ENCODE measurements at regions not wholly inside any gene's neighbourhood (a gene's known extent, or its start where the extent isn't known, plus 50 kb on each side); places are given as distances from the start of the nearest gene placed in this dataset.
A peak's percentile ranks its signal among the peaks of the same experiment; 100 is the strongest.
"Not testable (repeated sequence)": the region's sequence is repeated elsewhere in the genome, so short reads cannot be mapped to it uniquely, and the experiment has no call there.

- no peak for FAIRE-seq
- DNase-seq (ENCODE audit: insufficient read length, low spot score), result no peak
Observed at GRCh38 chr5:28947865-28948264, 1909.5 kb upstream of the CDH9 start.

- DNase-seq (ENCODE audit: insufficient read length, low spot score), result no peak
- no peak for FAIRE-seq
Observed at GRCh38 chr5:28945859-28946258, 1907.5 kb upstream of the CDH9 start.

DNA sequence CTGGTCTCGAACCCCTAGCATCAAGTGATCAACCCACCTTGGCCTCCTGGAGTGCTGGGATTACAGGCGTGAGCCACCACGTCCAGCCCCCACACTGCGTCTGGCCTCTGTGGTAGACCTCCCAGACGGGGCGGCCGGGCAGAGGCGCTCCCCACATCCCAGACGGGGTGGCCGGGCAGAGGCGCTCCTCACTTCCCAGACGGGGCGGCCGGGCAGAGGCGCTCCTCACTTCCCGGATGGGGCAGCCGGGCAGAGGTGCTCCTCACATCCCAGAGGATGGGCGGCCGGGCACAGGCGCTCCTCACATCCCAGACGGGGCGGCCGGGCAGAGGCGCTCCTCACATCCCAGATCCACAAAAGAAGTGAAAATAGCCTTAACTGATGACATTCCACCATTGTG lies 1891.0 kb upstream of the CDH9 start:
- not testable (repeated sequence) for FAIRE-seq; DNase-seq (ENCODE audit: insufficient read length, low spot score)

- peak; percentile 16 for FAIRE-seq
- not testable (repeated sequence) for DNase-seq (ENCODE audit: insufficient read length, low spot score)
Observed at GRCh38 chr5:28928327-28928790, 1890.0 kb upstream of the CDH9 start.

- no peak for FAIRE-seq
- no peak for DNase-seq (ENCODE audit: insufficient read length, low spot score)
Observed at GRCh38 chr5:28927559-28928326, 1889.4 kb upstream of the CDH9 start.

DNA sequence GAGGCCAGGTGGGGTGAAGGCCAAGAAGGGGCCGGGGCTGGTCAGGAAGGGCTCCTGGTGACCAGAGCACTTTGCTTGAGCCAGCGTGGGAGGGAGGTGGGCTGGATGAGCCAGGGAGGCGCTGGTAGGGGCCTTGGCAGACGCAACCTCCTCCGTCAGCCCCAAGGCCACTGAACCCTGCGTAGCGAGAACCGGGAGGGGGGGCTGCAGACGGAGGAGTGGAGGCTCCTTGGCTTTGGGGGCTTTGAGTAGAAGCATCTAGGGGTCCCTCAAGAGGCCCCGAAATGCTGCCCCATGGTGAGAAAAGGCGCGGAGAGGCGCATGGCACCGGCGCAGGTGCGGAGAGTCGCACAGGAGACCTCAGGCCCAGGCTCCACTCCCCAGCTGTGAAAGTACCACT lies 1888.0 kb upstream of the CDH9 start:
- FAIRE-seq (no peak), DNase-seq (ENCODE audit: insufficient read length, low spot score) (no peak)

GRCh38 chr5:28917631-28918030 lies 1879.2 kb upstream of the CDH9 start:
- DNase-seq (ENCODE audit: insufficient read length, low spot score) (no peak), FAIRE-seq (no peak)

DNA sequence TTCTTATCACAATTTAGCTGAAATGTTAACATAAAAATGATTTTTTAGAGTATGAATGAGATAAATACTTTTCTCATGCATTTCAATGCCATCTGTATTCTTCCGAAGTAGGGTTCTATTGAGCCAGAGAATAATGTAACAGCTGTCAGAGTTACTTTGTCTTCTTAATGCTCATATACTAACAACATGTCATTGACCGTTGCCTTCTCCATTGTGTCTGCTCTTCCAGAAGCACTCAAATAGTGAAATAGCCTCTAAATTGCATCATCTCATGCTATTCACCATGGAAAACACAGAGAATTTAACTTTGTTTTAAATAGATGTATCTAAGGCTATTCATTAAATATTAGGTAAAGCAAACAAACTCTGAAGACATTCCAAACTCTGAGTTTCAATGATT lies 1875.9 kb upstream of the CDH9 start:
- DNase-seq (ENCODE audit: insufficient read length, low spot score), result no peak

GRCh38 chr5:28903643-28904042 lies 1865.3 kb upstream of the CDH9 start:
- DNase-seq (ENCODE audit: insufficient read length, low spot score), result peak; percentile 25

More for the DNA sequence above, 1875.9 kb upstream of the CDH9 start:
- no peak for FAIRE-seq

GRCh38 chr5:28896949-28897348 lies 1858.6 kb upstream of the CDH9 start:
- DNase-seq (ENCODE audit: insufficient read length, low spot score), result peak; percentile 24
- no peak for FAIRE-seq

More at GRCh38 chr5:28903643-28904042, 1865.3 kb upstream of the CDH9 start:
- FAIRE-seq, result no peak

DNA sequence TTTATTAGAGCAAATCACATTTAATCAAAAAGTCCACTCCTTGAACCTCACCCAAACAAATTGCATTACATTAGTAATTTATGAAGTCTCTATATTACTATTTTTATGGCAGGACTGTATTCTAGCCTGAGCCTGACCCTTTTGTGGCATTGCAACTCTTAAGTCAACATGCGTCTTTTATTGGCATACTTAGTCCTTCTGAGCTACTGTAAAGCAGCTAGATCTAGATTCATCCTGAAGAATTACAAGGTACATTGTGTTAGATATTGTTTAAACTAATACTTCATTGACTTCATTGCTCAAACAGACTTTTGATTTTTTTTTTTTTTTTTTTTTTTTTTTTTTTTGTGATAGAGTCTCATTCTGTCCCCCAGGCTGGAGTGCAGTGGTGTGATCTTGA lies 1842.5 kb upstream of the CDH9 start:
- DNase-seq (ENCODE audit: insufficient read length, low spot score) (no peak), FAIRE-seq (no peak)

- FAIRE-seq, result no peak
Observed at GRCh38 chr5:28877050-28877449, 1838.7 kb upstream of the CDH9 start.

DNA sequence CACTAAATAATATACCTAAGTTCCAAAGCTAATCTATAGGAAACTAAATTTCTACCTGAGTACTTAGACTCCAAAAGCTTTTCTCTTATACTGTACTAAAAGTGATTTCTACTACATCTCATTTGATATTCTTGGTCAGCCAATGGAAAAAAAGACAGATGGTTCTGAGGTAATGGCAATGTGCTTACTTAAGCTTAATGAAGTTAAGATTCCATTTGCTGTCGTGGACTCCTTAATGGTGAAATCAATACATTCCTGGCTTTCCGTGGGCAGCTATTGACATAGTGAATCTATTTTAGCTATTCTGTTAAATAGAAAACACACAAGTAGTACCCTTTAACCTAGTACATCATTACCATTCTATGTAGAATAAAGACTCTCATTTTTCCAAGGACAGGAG lies 1825.6 kb upstream of the CDH9 start:
- FAIRE-seq, result no peak
- DNase-seq (ENCODE audit: insufficient read length, low spot score), result no peak

More at GRCh38 chr5:28877050-28877449, 1838.7 kb upstream of the CDH9 start:
- DNase-seq (ENCODE audit: insufficient read length, low spot score), result no peak

DNA sequence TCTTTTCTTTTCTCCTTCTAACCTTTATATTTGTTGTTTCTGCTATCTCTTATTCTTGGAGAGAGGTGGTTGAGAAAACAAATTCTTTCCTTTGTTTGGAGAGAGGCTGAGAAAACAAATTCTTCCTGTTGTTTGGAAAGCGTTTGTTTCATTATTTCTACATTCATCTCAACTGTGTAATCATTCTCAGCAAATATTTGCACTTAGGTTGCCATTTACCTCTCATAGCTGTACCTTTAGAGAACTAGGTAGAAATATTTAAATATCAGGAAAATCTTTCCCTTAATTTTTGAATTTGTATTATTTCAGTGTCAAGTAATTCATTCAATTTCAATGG lies 1824.4 kb upstream of the CDH9 start:
- no peak for DNase-seq (ENCODE audit: insufficient read length, low spot score)
- no peak for FAIRE-seq

- DNase-seq (ENCODE audit: insufficient read length, low spot score), result no peak
- FAIRE-seq, result no peak
Observed at GRCh38 chr5:28862137-28862859, 1823.9 kb upstream of the CDH9 start.

GRCh38 chr5:28855626-28856025 lies 1817.2 kb upstream of the CDH9 start:
- no peak for FAIRE-seq
- DNase-seq (ENCODE audit: insufficient read length, low spot score), result no peak

DNA sequence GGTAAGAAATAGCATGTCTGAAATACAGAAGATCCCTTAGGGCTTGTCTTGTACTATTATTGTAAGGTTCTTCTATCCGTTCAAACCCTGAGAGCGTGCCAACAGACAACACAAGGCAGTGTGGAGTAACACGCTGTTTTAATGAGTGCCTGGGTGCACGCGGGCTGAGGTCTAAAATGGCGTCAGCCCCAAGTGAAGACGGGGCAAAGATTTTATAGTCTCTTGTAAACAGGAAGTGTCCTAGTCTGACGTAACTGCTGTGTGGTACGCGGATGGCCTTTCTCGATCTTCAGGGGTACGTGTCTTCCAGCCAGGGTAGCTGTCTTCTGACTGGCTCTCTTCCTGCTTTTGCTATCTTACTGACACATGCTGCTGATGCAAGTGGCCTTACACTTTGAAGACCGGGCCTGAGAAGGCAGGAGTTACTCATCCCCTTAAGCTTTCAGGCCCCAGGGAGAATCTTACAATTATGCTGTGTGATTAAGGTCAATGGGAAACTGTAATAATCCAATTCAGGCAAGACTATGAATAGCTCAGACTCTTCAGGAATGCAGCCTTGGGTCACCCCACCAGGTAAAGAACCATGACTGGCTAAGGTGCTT lies 1812.0 kb upstream of the CDH9 start:
- FAIRE-seq, result peak; percentile 49
- no peak for DNase-seq (ENCODE audit: insufficient read length, low spot score)

- FAIRE-seq (no peak), DNase-seq (ENCODE audit: insufficient read length, low spot score) (no peak)
Observed at GRCh38 chr5:28831042-28831441, 1792.7 kb upstream of the CDH9 start.

DNA sequence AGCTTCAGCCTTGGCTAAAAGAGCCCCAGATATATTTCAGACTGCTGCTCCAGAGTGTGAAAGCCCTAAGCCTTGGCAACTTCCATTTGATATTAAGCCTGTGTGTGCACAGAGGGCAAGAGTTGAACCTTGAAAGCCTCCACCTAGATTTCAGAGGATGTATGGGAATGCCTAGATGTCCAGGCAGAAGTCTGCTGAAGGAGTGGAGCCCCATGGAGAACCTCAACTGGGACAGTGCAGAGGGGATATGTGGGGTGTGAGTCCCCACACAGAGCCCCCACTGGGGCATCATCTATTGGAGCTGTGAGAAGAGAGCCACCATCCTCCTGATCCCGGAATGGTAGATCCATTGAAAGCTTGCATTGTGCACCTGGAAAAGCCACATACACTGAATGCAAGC lies 1784.8 kb upstream of the CDH9 start:
- FAIRE-seq, result no peak
- DNase-seq (ENCODE audit: insufficient read length, low spot score), result no peak

- no peak for FAIRE-seq
- DNase-seq (ENCODE audit: insufficient read length, low spot score), result no peak
Observed at GRCh38 chr5:28822071-28822470, 1783.7 kb upstream of the CDH9 start.

- FAIRE-seq, result no peak
Observed at GRCh38 chr5:28810751-28811136, 1772.4 kb upstream of the CDH9 start.

More at GRCh38 chr5:28810751-28811136, 1772.4 kb upstream of the CDH9 start:
- DNase-seq (ENCODE audit: insufficient read length, low spot score), result peak; percentile 10
